Breast epithelium (tissue), 4 donors: ENCODE measurements at regions not wholly inside any gene's neighbourhood (a gene's known extent, or its start where the extent isn't known, plus 50 kb on each side); places are given as distances from the start of the nearest gene placed in this dataset.

Experiments
- DNase-seq, 2 donors: peaks; one replicate each; pipeline ENCODE4 v3.0.0-alpha.2; 2019; ENCODE audit warnings: low spot score in 2 of 2
- H3K27ac ChIP-seq, 2 donors: fragments of 200-600 bp; sonication (generic) in 1 of 2; one replicate each; pipeline ENCODE4 v1.5.1; 2016 to 2019; ENCODE audit warnings: mild to moderate bottlenecking in 1 of 2
- H3K27me3 ChIP-seq, 2 donors: fragments of 200-600 bp; sonication (generic) in 1 of 2; one replicate each; pipeline versions ENCODE4 v1.5.1 to v1.6.0; 2017 to 2019; ENCODE audit warnings: control low read depth in 1 of 2, mild to moderate bottlenecking in 1 of 2
- H3K36me3 ChIP-seq: fragments of 200-600 bp; one replicate; pipeline ENCODE4 v1.5.1; 2019
- H3K4me1 ChIP-seq, 2 donors: fragments of 200-600 bp; sonication (generic); one replicate each; pipeline ENCODE4 v1.5.1; 2016 to 2019; ENCODE audit warnings: control low read depth in 1 of 2
- H3K4me3 ChIP-seq, 3 donors: fragments of 200-600 bp; sonication (generic); 1 replicate in 2 of 3; 2 replicates in 1 of 3; pipeline ENCODE4 v1.5.1; 2016 to 2019; ENCODE audit warnings: mild to moderate bottlenecking in 3 of 3, moderate library complexity in 2 of 3
- H3K9me3 ChIP-seq, 2 donors: fragments of 200-600 bp; sonication (generic) in 1 of 2; one replicate each; pipeline ENCODE4 v1.5.1; 2016 to 2019; ENCODE audit warnings: control low read depth in 1 of 2
- CTCF ChIP-seq, 3 donors: fragments of 450-650 bp; IDR thresholded peaks; one replicate each; pipeline ENCODE4 v1.5.1; 2016 to 2017; ENCODE audit warnings: antibody characterized with exemption in 3 of 3, mild to moderate bottlenecking in 3 of 3, moderate library complexity in 3 of 3
- POLR2A ChIP-seq: fragments of 450-650 bp; IDR thresholded peaks from one replicate; pipeline ENCODE4 v1.6.1; 2016; ENCODE audit warnings: antibody characterized with exemption, mild to moderate bottlenecking, moderate library complexity
- POLR2AphosphoS5 ChIP-seq, 3 donors: sonication (generic); formaldehyde crosslinking; IDR thresholded peaks; one replicate each; pipeline ENCODE4 v1.6.1; 2017; ENCODE audit warnings: antibody characterized with exemption in 3 of 3
- intact Hi-C: fragments of 100-400 bp; cut with DNase I; formaldehyde crosslinking; loops from one replicate; pipeline ENCODE4 v1.15.1; 2023; ENCODE audit warnings: low total_unique reads

DNA sequence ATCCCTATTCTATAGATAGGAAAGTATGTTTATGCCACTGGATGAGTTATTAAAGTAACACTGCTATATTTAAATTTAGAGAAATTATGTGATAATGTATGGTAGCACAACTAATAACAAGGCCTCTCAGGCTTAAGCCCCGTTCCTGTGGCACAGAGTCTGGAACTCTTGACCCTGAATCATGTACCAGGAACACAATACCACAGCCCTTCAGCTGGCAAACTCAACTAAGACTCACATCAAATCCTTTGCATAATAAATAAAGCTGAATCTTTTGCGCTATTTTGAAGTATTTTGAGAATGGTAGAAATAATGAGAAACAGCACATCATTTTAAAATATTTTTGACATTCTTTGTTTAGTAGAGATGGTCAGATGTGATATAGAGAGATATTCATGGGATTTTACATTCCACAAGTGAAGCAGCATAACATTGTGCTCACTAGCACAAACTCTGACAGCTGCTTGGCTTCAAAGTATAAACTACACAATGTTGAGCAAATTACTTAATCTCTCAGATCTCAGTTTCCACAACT lies 478.4 kb upstream of the FAM241A start:
- no peaks in the 10 kb centered on the region for H3K4me1 ChIP-seq
- H3K4me3 ChIP-seq, result no peak overlapping the region
- no peak for TF ChIP-seq POLR2A
- no peak for TF ChIP-seq CTCF (IDR thresholded peaks at IDR 0.05)
- TF ChIP-seq POLR2AphosphoS5 (IDR thresholded peaks at IDR 0.05), result no peak
- no peaks in the 10 kb centered on the region for H3K27me3 ChIP-seq
- H3K36me3 ChIP-seq, result no peaks in the 10 kb centered on the region
- H3K9me3 ChIP-seq, result no peaks in the 10 kb centered on the region
- intact Hi-C loops, result no loop called here
- no peak for DNase-seq
- no peak overlapping the region for H3K27ac ChIP-seq

- intact Hi-C loops, result no loop called here
- Histone ChIP-seq H3K4me3 (no peak overlapping the region), H3K27ac (no peak overlapping the region), H3K4me1 (no peaks in the 10 kb centered on the region), H3K27me3 (no peaks in the 10 kb centered on the region), H3K36me3 (no peaks in the 10 kb centered on the region), H3K9me3 (no peaks in the 10 kb centered on the region)
- no peak for DNase-seq
- TF ChIP-seq POLR2A (no peak), CTCF (IDR thresholded peaks at IDR 0.05) (no peak), POLR2AphosphoS5 (IDR thresholded peaks at IDR 0.05) (no peak)
These were observed 473.5 kb upstream of the FAM241A start for GRCh38 chr4:111671756-111672155.

- DNase-seq, result no peak
- no peaks in the 10 kb centered on the region for H3K27me3 ChIP-seq
- H3K9me3 ChIP-seq, result no peaks in the 10 kb centered on the region
- H3K4me3 ChIP-seq, result no peak overlapping the region
- peak overlapping the region in 1 of 2 donors; percentile 3 for H3K27ac ChIP-seq
- intact Hi-C loops, result no loop called here
- TF ChIP-seq POLR2AphosphoS5 (IDR thresholded peaks at IDR 0.05) (no peak), POLR2A (no peak), CTCF (IDR thresholded peaks at IDR 0.05) (no peak)
- H3K36me3 ChIP-seq, result no peaks in the 10 kb centered on the region
- H3K4me1 ChIP-seq, result no peaks in the 10 kb centered on the region
These were observed 469.5 kb upstream of the FAM241A start for GRCh38 chr4:111675746-111676145.

GRCh38 chr4:111676533-111676932 lies 468.7 kb upstream of the FAM241A start:
- no peak for DNase-seq
- TF ChIP-seq POLR2A (no peak), CTCF (IDR thresholded peaks at IDR 0.05) (no peak), POLR2AphosphoS5 (IDR thresholded peaks at IDR 0.05) (no peak)
- Histone ChIP-seq H3K4me1 (no peaks in the 10 kb centered on the region), H3K4me3 (no peak overlapping the region), H3K27ac (peak overlapping the region; percentile 11 to 36), H3K27me3 (no peaks in the 10 kb centered on the region), H3K36me3 (no peaks in the 10 kb centered on the region), H3K9me3 (no peaks in the 10 kb centered on the region)
- intact Hi-C loops, result no loop called here

DNA sequence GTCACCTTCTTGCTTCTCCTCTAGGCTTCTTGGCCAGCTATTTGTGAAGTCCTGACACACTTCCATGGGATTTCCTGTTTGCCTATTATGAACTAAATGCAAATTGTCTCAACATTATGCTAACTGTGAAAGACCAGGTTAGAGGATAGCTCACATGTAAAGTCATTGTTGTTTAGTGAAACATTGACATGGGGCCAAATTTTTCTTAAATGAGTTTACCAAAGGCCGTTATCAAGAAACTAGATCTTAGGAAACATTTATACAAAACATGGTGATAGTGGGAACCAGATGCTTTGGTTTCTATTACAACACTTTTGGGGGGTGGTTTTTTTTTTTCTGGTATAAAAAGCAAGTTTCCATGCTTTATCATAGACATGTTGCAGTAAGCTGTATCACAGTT lies 466.8 kb upstream of the FAM241A start:
- Histone ChIP-seq H3K27ac (peak overlapping the region; percentile 15 to 67), H3K4me1 (no peaks in the 10 kb centered on the region), H3K9me3 (no peaks in the 10 kb centered on the region), H3K36me3 (no peaks in the 10 kb centered on the region), H3K27me3 (no peaks in the 10 kb centered on the region), H3K4me3 (no peak overlapping the region)
- TF ChIP-seq POLR2A (no peak), POLR2AphosphoS5 (IDR thresholded peaks at IDR 0.05) (no peak), CTCF (IDR thresholded peaks at IDR 0.05) (no peak)
- intact Hi-C loops, result no loop called here
- DNase-seq, result no peak
